ELF-1 (cell line): ENCODE measurements at regions not wholly inside any gene's neighbourhood (a gene's known extent, or its start where the extent isn't known, plus 50 kb on each side); places are given as distances from the start of the nearest gene placed in this dataset.

Source experiments
- DNase-seq: peaks from one replicate; pipeline ENCODE4 v3.0.0-alpha.2; 2016; ENCODE audit warnings: low read depth, low spot score

DNA sequence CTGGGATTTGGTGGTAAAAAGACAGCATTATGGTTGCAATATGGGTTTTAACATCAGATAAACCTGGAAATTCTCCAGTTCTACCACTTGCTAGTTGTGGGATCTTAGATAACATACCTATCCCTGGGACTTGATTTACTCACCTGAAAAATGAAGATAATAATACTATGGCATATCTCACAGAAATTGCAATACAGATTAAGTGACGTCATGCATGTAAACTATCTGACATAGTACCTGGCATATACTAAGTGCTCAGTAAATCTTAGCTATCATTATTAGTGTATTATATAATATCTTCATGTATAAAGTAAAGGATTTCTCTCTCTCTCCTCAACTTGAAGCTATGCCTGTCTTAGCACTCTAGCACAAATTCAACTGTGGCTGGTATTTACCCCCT is 192.5 kb downstream of the PCDH19 start:
- DNase-seq = no peak

GRCh38 chrX:100216083-100216482 is 194.0 kb downstream of the PCDH19 start:
- DNase-seq = no peak

DNA sequence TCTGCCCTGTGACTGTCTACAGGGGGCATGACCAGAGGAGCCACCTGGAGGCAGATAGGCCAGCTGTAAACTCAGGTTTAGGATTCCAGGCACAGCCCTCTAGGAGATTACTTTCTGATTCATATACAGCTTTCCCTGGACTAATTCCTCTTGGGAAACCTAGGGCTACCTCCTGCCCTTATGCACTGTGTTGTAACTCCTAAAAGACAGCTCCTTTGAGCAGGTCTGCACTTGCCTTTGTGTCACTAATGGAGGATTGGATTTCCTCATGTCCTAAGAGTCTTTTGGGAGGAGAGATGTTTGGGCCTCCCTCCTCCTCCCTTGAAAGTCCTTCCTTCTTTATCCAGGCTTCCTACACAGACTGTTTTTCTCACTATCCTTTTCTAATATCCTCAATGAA is 202.0 kb downstream of the PCDH19 start:
- DNase-seq = peak; percentile 3

DNA sequence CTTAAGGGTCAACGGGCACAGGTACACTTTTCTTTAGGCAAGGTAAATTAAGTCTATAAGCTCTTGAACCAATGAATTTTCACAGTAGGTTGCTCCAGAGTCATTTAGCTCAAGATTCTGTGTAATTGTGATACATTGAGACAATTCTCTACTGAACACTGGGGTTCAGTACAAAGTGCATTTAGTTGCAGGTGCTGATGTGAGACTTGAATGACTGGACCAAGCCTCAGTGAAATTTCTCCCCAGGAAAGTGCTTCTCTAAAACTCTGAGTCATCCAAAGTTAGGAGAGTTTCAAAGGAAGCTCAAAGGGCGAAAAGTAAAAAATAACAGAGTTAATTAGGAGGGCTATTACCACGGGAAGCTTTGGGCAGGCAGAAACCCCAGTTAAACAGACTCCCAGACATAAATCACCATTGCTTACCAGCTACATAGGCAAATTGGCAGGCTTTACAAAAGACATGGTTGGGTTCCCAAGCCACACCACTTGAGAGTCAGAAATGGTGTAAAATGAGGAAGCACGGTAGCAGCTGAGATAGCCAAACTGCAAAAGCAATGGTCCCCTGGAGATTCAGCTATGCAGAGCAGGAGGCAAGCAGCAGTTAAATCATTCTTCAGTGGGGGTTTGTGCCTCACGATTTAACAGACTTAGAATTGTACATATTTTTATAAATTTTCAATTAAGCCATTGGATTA is 202.6 kb downstream of the PCDH19 start:
- DNase-seq = no peak

GRCh38 chrX:100204534-100204933 is 205.5 kb downstream of the PCDH19 start:
- DNase-seq = no peak

DNA sequence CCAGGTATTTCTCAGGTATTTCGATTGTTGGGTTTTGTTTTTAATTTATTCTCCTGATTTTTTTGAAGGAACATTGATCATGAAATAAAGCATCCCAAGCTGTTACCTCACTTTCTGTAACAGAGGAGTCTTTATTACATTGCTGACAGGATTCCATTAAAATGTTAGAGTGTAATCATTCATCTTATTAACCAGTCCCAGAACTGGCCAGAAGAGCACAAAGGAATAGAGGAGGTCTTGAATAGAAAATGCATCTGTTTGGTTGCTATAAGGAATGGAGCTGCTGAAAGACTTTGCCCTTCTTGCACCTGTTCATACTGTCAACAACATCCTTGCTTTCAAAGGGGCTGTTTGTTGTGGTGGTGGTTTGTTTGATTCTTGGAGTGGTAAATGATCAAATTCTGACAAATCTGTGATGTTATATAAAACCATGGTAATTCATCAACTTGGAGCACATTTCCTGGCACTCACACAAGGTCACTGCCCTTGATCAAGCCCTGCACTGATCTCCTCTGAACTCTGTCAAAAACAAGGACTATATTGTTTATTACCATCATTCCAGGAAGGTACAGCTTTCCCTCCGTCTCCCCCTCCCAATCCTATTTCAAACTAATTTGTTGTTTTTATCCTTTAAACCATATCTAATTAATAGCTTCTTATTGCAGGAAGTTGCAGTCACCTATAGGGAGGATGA is 215.8 kb downstream of the PCDH19 start:
- DNase-seq = no peak
